ENCODE measurements at regions not wholly inside any gene's neighbourhood (a gene's known extent, or its start where the extent isn't known, plus 50 kb on each side); places are given as distances from the start of the nearest gene placed in this dataset.
"Not testable (repeated sequence)": the region's sequence is repeated elsewhere in the genome, so short reads cannot be mapped to it uniquely, and the experiment has no call there.

GRCh38 chrX:63581906-63582305, 203.1 kb downstream of the ARHGEF9 start:
- H3K4me3 ChIP-seq: no peak overlapping the region
- intact Hi-C loops (cut with DNase I, micrococcal nuclease): no loop called here
- no peaks in the 10 kb centered on the region for H3K4me1 ChIP-seq (ENCODE audit: low read depth)
- H3K9me3 ChIP-seq: no peaks in the 10 kb centered on the region
- TF ChIP-seq CTCF (IDR thresholded peaks at IDR 0.05): no peak
- ATAC-seq: no peak
- DNase-seq: no peak
- H3K36me3 ChIP-seq (ENCODE audit: low read depth): no peaks in the 10 kb centered on the region

GRCh38 chrX:63581398-63581797, 203.6 kb downstream of the ARHGEF9 start:
- H3K4me1 ChIP-seq (ENCODE audit: low read depth): no peaks in the 10 kb centered on the region
- no peak for ATAC-seq
- no peak for DNase-seq
- H3K36me3 ChIP-seq (ENCODE audit: low read depth): no peaks in the 10 kb centered on the region
- no peak for TF ChIP-seq CTCF (IDR thresholded peaks at IDR 0.05)
- H3K4me3 ChIP-seq: no peak overlapping the region
- intact Hi-C loops (cut with DNase I, micrococcal nuclease): no loop called here
- no peaks in the 10 kb centered on the region for H3K9me3 ChIP-seq

- intact Hi-C loops (cut with DNase I, micrococcal nuclease): no loop called here
- DNase-seq: no peak
- no peak for ATAC-seq
Measured at GRCh38 chrX:63576533-63576932, 208.5 kb downstream of the ARHGEF9 start.

GRCh38 chrX:63575700-63576099, 209.3 kb downstream of the ARHGEF9 start:
- ATAC-seq; H3K36me3 ChIP-seq (ENCODE audit: low read depth); H3K4me1 ChIP-seq (ENCODE audit: low read depth); H3K4me3 ChIP-seq; intact Hi-C loops (cut with DNase I, micrococcal nuclease); H3K9me3 ChIP-seq; DNase-seq: not testable (repeated sequence)

More at GRCh38 chrX:63576533-63576932, 208.5 kb downstream of the ARHGEF9 start:
- H3K9me3 ChIP-seq: no peaks in the 10 kb centered on the region
- no peaks in the 10 kb centered on the region for H3K4me1 ChIP-seq (ENCODE audit: low read depth)
- no peak overlapping the region for H3K4me3 ChIP-seq
- H3K36me3 ChIP-seq (ENCODE audit: low read depth): no peaks in the 10 kb centered on the region
- TF ChIP-seq CTCF (IDR thresholded peaks at IDR 0.05): no peak

GRCh38 chrX:63566856-63567255, 215.7 kb upstream of the SPIN4 start:
- TF ChIP-seq CTCF (IDR thresholded peaks at IDR 0.05): no peak
- no peak for ATAC-seq
- H3K4me3 ChIP-seq: no peak overlapping the region
- H3K9me3 ChIP-seq: no peaks in the 10 kb centered on the region
- intact Hi-C loops (cut with DNase I, micrococcal nuclease): no loop called here
- no peaks in the 10 kb centered on the region for H3K36me3 ChIP-seq (ENCODE audit: low read depth)
- no peak for DNase-seq
- H3K4me1 ChIP-seq (ENCODE audit: low read depth): no peaks in the 10 kb centered on the region

- Histone ChIP-seq H3K4me1 (ENCODE audit: low read depth) (no peaks in the 10 kb centered on the region), H3K4me3 (no peak overlapping the region), H3K9me3 (no peaks in the 10 kb centered on the region), H3K36me3 (ENCODE audit: low read depth) (no peaks in the 10 kb centered on the region)
- ATAC-seq (no peak), DNase-seq (no peak)
- intact Hi-C loops (cut with DNase I, micrococcal nuclease): no loop called here
- no peak for TF ChIP-seq CTCF (IDR thresholded peaks at IDR 0.05)
Measured at GRCh38 chrX:63561425-63561824, 210.3 kb upstream of the SPIN4 start.
